Uterus (tissue), 3 donors: ENCODE measurements at regions not wholly inside any gene's neighbourhood (a gene's known extent, or its start where the extent isn't known, plus 50 kb on each side); places are given as distances from the start of the nearest gene placed in this dataset.

Source experiments
- DNase-seq, 2 donors: peaks; one replicate each; pipeline ENCODE4 v3.0.0-alpha.2; 2019 to 2020
- H3K27ac ChIP-seq, 2 donors: fragments of 200-600 bp; sonication (generic); 1 replicate in 1 of 2; 2 replicates in 1 of 2; pipeline ENCODE4 v1.5.1; 2016 to 2018
- H3K27me3 ChIP-seq, 2 donors: fragments of 200-600 bp; sonication (generic); one replicate each; pipeline ENCODE4 v1.5.1; 2018 to 2019; ENCODE audit warnings: control low read depth in 1 of 2
- H3K36me3 ChIP-seq, 2 donors: fragments of 200-600 bp; sonication (generic); one replicate each; pipeline ENCODE4 v1.5.1; 2019; ENCODE audit warnings: control low read depth in 1 of 2
- H3K4me1 ChIP-seq, 2 donors: fragments of 200-600 bp; sonication (generic); one replicate each; pipeline ENCODE4 v1.5.1; 2018 to 2019; ENCODE audit warnings: control low read depth in 1 of 2
- H3K4me3 ChIP-seq, 2 donors: fragments of 200-600 bp; sonication (generic); 1 replicate in 1 of 2; 2 replicates in 1 of 2; pipeline ENCODE4 v1.5.1; 2018 to 2019; ENCODE audit warnings: mild to moderate bottlenecking in 1 of 2
- H3K9me3 ChIP-seq, 2 donors: fragments of 200-600 bp; sonication (generic); one replicate each; pipeline ENCODE4 v1.5.1; 2019; ENCODE audit warnings: control low read depth in 1 of 2
- POLR2A ChIP-seq, 2 donors: fragments of 450-650 bp; IDR thresholded peaks; one replicate each; pipeline ENCODE4 v1.6.1; 2016; ENCODE audit warnings: antibody characterized with exemption in 2 of 2, mild to moderate bottlenecking in 1 of 2, moderate library complexity in 1 of 2
- intact Hi-C: fragments of 100-400 bp; cut with DNase I; formaldehyde crosslinking; loops from one replicate; pipeline ENCODE4 v1.15.1; 2023; ENCODE audit warnings: low total_unique reads
- TF ChIP-seq, protein P1 (sequence below), 4 experiments: fragments of 200-600 bp in 2 of 4; fragments of 450-650 bp in 2 of 4; sonication (generic) in 2 of 4; IDR thresholded peaks; one replicate each; pipeline ENCODE4 v1.5.1; 2016 to 2019; ENCODE audit warnings: antibody characterized with exemption in 4 of 4, mild to moderate bottlenecking in 2 of 4, moderate library complexity in 1 of 4
- donor health status: DM: yes; HTN: yes; CAD: no.

DNA sequence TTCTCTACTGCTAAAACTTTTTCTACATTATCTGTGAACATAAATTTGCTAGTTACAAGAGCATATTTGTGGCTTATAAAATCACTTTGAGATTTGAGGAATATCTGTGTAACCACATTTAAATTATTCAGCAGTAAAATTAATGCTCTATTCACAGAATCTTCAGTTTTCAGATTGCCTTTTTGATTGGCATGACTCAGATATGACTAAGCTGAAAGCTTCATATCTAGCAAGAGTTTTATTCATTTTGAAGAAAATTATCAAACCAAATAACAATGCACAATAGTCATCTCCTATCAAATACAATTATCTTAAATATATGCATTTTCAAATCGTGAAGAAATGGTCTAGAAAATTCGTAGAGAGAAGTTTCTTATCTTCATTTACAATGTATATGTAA lies 1498.2 kb upstream of the B3GALT2 start:
- Histone ChIP-seq H3K36me3 (no peaks in the 10 kb centered on the region), H3K27me3 (no peaks in the 10 kb centered on the region), H3K27ac (no peak overlapping the region), H3K4me3 (no peak overlapping the region), H3K4me1 (no peaks in the 10 kb centered on the region), H3K9me3 (no peaks in the 10 kb centered on the region)
- TF ChIP-seq, protein P1, sequence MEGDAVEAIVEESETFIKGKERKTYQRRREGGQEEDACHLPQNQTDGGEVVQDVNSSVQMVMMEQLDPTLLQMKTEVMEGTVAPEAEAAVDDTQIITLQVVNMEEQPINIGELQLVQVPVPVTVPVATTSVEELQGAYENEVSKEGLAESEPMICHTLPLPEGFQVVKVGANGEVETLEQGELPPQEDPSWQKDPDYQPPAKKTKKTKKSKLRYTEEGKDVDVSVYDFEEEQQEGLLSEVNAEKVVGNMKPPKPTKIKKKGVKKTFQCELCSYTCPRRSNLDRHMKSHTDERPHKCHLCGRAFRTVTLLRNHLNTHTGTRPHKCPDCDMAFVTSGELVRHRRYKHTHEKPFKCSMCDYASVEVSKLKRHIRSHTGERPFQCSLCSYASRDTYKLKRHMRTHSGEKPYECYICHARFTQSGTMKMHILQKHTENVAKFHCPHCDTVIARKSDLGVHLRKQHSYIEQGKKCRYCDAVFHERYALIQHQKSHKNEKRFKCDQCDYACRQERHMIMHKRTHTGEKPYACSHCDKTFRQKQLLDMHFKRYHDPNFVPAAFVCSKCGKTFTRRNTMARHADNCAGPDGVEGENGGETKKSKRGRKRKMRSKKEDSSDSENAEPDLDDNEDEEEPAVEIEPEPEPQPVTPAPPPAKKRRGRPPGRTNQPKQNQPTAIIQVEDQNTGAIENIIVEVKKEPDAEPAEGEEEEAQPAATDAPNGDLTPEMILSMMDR (IDR thresholded peaks at IDR 0.05) = no peak
- no peak for TF ChIP-seq POLR2A (IDR thresholded peaks at IDR 0.05)
- no peak for DNase-seq
- intact Hi-C loops = no loop called here

DNA sequence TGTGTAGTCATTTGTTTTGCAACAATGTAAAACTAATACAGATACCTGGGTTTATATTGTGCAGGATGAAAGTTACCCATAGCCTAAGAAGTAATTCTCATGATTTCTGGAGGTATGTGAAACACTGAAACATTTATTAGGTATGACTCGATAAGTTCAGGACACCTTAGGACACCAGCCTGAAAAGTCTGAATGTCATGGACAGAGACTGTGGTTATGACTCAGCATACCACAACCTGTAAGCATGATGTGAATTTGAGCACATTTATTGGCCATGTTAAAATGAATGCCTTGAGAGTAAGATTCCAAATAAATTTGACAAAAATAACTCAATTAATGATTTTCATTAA lies 1471.7 kb upstream of the B3GALT2 start:
- no peaks in the 10 kb centered on the region for H3K36me3 ChIP-seq
- no peak overlapping the region for H3K4me3 ChIP-seq
- H3K9me3 ChIP-seq = no peaks in the 10 kb centered on the region
- H3K4me1 ChIP-seq = no peaks in the 10 kb centered on the region
- TF ChIP-seq, protein P1 (IDR thresholded peaks at IDR 0.05) = no peak
- TF ChIP-seq POLR2A (IDR thresholded peaks at IDR 0.05) = no peak
- no peak overlapping the region for H3K27ac ChIP-seq
- no peaks in the 10 kb centered on the region for H3K27me3 ChIP-seq
- intact Hi-C loops = no loop called here
- DNase-seq = no peak

DNA sequence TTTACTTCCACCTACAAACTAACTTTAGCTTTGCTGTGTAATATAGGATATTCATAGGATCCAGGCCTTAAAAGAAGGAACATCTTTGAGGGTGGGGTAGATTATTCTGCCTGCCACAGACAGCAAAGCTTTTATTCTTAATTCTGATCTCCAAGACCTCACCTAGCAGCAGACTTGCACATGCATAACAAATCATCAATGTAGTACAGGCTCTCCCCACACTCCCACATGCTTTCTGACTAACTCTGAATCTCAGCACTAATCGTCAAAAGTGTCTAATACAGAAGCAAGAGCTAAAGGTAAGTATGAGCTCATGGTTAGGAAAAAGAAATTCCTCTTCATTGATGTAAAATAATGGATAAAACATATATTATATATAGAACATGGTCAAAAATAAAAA lies 1468.5 kb upstream of the B3GALT2 start:
- H3K36me3 ChIP-seq = no peaks in the 10 kb centered on the region
- TF ChIP-seq, protein P1 (IDR thresholded peaks at IDR 0.05) = no peak
- no peak for TF ChIP-seq POLR2A (IDR thresholded peaks at IDR 0.05)
- no peak overlapping the region for H3K4me3 ChIP-seq
- no peaks in the 10 kb centered on the region for H3K27me3 ChIP-seq
- H3K27ac ChIP-seq = no peak overlapping the region
- no peaks in the 10 kb centered on the region for H3K9me3 ChIP-seq
- H3K4me1 ChIP-seq = no peaks in the 10 kb centered on the region
- intact Hi-C loops = no loop called here
- no peak for DNase-seq

DNA sequence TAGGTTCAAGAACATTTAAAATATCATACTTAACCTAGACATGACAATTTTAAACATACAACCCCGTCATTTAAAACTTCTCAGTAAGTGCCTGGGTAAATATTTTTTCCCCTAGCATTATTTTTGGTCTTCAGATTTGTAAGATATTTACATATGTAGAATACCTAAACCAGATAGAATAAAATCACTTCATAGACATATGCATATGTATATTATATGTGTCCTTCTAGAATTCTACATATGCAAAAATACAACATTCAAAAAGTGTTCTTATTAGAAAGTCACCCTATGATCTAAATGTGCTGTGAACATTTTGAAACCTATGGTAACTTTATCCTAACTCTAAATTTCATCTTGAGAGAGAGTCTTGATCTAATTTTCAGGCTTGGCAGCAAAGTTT lies 1467.0 kb upstream of the B3GALT2 start:
- Histone ChIP-seq H3K36me3 (no peaks in the 10 kb centered on the region), H3K9me3 (no peaks in the 10 kb centered on the region), H3K4me1 (no peaks in the 10 kb centered on the region), H3K27me3 (no peaks in the 10 kb centered on the region), H3K27ac (no peak overlapping the region), H3K4me3 (no peak overlapping the region)
- intact Hi-C loops = no loop called here
- DNase-seq = no peak
- TF ChIP-seq, protein P1 (IDR thresholded peaks at IDR 0.05) = no peak
- no peak for TF ChIP-seq POLR2A (IDR thresholded peaks at IDR 0.05)

DNA sequence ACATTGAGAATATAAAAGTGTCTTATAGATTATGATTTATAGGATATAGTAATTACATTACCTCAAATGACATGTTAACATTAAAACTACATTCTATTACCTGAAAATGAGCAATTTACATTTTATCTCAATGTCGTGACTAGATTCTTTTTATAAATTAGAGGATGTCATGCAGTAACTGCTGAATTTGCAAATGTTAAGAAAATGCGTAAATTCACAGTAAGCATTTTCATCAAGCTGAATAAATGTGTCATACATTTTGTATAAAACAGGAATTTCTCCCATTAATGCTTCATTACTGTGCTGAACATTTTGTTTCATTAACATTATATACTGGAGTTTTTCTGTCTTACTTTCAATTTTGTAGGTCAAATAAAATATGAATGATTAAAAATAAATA lies 1460.7 kb upstream of the B3GALT2 start:
- TF ChIP-seq, protein P1 (IDR thresholded peaks at IDR 0.05) = no peak
- TF ChIP-seq POLR2A (IDR thresholded peaks at IDR 0.05) = no peak
- Histone ChIP-seq H3K4me1 (no peaks in the 10 kb centered on the region), H3K4me3 (no peak overlapping the region), H3K27ac (no peak overlapping the region), H3K36me3 (no peaks in the 10 kb centered on the region), H3K27me3 (no peaks in the 10 kb centered on the region), H3K9me3 (no peaks in the 10 kb centered on the region)
- no peak for DNase-seq
- intact Hi-C loops = no loop called here
